22Rv1 (cell line): ENCODE measurements at regions not wholly inside any gene's neighbourhood (a gene's known extent, or its start where the extent isn't known, plus 50 kb on each side); places are given as distances from the start of the nearest gene placed in this dataset.
A peak's percentile ranks its signal among the peaks of the same experiment; 100 is the strongest.

Source experiments
- H3K27ac ChIP-seq: fragments of 450-650 bp; 2 replicates; pipeline ENCODE4 v1.5.1; 2017
- CTCF ChIP-seq: fragments of 450-650 bp; IDR thresholded peaks from 2 replicates; pipeline ENCODE4 v1.5.1; 2017; ENCODE audit warnings: mild to moderate bottlenecking
- ZFX ChIP-seq: fragments of 450-650 bp; IDR thresholded peaks from 2 replicates; pipeline ENCODE4 v1.6.1; 2017; ENCODE audit warnings: antibody characterized with exemption, borderline replicate concordance

GRCh38 chr2:56729212-56729611 is 545.4 kb downstream of the CCDC85A start:
- TF ChIP-seq CTCF = no peak
- TF ChIP-seq ZFX = no peak
- H3K27ac ChIP-seq = no peak overlapping the region

- no peak for TF ChIP-seq CTCF
- no peak for TF ChIP-seq ZFX
- H3K27ac ChIP-seq = no peak overlapping the region
Measured at GRCh38 chr2:56732946-56733345, 549.2 kb downstream of the CCDC85A start.

- no peak for TF ChIP-seq ZFX
- H3K27ac ChIP-seq = no peak overlapping the region
Measured at GRCh38 chr2:56739413-56739812, 555.6 kb downstream of the CCDC85A start.

GRCh38 chr2:56741601-56742102 is 557.9 kb downstream of the CCDC85A start:
- TF ChIP-seq ZFX = no peak
- TF ChIP-seq CTCF = no peak

GRCh38 chr2:56743807-56744206 is 560.0 kb downstream of the CCDC85A start:
- TF ChIP-seq ZFX (no peak), CTCF (no peak)
- no peak overlapping the region for H3K27ac ChIP-seq

More at GRCh38 chr2:56741601-56742102, 557.9 kb downstream of the CCDC85A start:
- no peak overlapping the region for H3K27ac ChIP-seq

GRCh38 chr2:56749152-56749752 is 565.5 kb downstream of the CCDC85A start:
- TF ChIP-seq CTCF (peak; percentile 52), ZFX (no peak)
- H3K27ac ChIP-seq = no peak overlapping the region

GRCh38 chr2:56753182-56753581 is 569.4 kb downstream of the CCDC85A start:
- no peak overlapping the region for H3K27ac ChIP-seq
- TF ChIP-seq CTCF = no peak
- no peak for TF ChIP-seq ZFX
